GM19395 (cell line): ENCODE measurements at regions not wholly inside any gene's neighbourhood (a gene's known extent, or its start where the extent isn't known, plus 50 kb on each side); places are given as distances from the start of the nearest gene placed in this dataset.
"Not testable (repeated sequence)": the region's sequence is repeated elsewhere in the genome, so short reads cannot be mapped to it uniquely, and the experiment has no call there.

Source experiments
- ATAC-seq: cut with Tn5 transposase; IDR thresholded peaks from one replicate; pipeline ENCODE4 v1.9.1; 2021; ENCODE audit warnings: mild to moderate bottlenecking, moderate library complexity; ENCODE audit not compliant: unreplicated experiment

DNA sequence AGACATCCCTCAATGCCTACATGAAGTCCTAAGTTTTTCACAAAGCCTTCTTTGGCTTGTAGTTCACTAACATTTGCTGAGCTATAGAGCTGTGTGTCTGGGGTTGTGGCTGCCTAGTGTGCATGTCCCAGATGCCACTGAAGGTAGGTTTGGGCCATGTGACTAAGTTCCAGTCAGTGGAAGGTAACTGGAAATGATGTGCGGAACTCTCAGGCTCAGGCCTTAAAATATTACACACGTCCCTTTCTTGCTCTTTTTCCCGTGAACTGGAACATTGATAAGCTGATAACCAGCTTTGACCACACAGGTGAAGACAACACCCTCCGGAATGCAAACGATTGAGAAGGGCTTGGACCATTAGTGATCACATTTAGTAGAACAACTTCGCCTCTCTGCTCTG lies 358.1 kb downstream of the GATA3 start:
- no peak for ATAC-seq

DNA sequence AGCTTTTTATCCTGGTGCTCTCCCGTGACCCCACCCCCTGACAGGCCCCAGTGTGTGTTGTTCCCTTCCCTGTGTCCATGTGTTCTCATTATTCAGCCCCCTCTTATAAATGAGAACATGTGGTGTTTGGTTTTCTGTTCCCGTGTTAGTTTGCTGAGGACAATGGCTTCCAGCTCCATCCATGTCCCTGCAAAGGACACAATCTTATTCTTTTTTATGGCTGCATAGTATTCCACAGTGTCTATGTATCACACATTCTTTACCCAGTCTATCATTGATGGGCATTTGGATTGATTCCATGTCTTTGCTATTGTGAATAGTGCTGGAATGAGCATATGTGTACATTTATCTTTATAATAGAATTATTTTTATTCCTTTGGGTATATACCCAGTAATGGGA lies 360.5 kb downstream of the GATA3 start:
- not testable (repeated sequence) for ATAC-seq

DNA sequence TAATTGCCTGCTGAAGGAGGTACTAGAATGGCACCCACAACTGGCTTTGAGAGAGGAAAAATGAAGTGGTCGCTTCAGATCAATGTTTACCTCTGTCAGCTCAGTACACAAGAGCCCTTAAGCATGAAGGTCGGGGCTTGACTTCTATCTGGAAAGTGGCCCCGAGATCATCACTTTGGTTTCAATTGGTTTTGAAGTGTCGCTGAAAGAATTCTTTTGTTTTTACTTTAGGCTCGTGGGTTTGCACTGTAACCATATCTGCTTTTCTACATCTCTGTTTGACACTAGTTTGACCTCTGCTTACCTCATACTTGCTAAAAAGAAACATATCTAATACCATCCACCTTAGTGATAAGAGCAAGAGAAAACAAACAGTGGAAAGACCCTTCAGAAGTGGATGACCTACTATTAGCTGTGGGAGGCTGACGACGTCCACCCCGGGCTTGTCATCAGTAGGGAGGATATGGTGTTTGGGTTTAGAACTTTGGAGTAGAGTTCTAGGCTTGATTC lies 361.8 kb downstream of the GATA3 start:
- ATAC-seq, result peak; percentile 55

DNA sequence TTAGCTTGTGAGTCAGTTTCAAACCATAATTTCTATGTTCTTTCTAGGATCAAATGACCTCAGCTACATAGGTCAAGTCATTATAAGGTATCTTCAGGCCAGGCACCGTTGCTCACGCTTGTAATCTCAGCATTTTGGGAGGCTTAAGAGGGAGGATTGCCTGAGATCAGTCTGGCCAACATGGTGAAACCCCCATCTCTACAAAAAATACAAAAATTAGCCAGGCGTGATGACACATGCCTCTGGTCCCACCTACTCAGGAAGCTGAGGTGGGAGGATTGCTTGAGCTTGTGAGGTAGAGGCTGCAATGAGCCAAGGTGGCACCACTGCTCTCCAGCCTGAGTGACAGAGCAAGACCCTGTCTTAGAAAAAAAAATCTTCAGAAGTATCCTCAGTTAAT lies 362.3 kb downstream of the GATA3 start:
- peak; percentile 39 for ATAC-seq

DNA sequence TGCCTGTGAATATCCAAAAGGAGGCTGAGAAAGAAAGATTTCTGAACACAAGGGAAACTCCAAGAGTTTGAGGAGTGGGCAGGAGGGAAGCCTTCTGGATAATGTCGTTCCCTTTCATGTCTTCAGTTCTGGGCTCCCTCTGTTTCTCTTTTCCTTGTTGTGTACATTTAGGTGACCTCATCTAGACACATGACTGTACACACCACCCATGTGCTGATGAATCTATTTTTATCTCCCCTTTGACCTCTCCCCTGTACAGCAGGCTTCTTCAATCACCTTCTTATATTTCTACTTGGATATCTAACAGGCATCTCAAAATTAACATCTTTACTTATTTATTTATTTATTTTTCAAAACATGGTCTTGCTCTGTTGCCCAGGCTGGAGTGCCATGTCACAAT lies 363.1 kb downstream of the GATA3 start:
- no peak for ATAC-seq

DNA sequence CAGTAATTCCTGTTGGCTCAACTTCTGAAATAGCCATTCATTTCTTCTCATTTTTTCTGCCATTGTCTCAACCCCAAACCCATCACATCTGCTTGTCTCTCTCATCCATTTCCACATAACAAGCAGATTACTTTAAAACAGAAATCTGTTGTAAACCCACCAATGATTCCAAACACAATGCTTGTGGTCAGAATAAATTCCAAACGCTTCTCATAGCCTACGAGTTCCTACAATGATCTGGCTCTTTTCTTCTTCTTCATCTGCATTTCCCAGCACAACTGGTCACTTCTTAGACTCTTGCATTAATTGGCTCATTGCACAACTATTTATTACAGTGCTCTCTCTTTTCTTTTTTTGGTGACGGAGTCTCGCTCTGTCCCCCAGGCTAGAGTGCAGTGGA lies 364.1 kb downstream of the GATA3 start:
- no peak for ATAC-seq

DNA sequence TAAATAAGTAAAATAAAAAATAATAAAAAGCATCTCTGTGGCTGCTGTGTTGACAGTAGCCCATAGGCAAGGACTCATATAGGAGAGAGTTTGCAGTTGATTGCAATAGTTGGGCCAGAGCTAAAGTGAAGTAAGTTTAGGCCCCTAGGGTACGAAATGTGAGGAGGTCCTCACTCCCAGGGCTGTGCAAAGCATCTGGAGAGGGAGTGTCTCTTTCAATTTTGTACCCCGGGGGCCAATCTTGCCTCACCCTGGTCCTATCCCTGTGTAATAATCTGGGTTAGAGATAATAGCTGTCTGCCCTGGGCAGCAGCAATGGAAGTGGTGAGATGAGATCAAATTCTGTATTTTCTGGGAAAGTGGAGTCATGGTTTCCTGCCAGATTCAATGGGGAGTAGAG lies 365.7 kb downstream of the GATA3 start:
- no peak for ATAC-seq

DNA sequence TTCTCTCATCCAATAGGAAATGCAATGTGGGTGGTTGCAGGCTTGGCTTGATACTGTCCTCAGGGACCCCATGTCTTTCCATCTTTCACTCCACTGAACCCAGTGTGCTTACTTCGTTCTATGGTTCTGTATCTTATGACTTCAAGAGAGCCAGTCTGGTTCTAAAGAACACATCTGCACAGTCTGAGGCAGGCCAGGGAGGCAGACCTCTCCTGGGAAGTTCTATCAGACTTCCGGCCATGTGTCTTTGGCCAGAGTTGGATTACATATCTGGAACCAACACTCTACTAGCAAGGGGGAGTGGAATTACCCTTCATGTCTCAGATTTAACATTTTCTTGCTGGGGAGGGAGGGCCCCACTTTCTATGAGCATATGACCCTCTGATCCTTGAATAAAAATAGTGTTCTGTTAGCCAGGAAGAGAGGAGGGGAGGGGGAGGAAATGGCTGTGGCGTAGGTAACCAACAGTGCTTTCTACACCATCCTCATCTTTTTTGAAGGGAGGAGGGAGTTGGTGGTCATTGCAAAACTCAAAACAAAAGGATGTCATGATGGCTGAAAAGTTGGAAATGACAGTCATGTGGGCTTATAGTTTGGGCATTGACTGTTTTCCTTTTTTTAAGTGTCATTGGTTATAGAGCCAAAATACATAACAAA lies 370.2 kb downstream of the GATA3 start:
- no peak for ATAC-seq

DNA sequence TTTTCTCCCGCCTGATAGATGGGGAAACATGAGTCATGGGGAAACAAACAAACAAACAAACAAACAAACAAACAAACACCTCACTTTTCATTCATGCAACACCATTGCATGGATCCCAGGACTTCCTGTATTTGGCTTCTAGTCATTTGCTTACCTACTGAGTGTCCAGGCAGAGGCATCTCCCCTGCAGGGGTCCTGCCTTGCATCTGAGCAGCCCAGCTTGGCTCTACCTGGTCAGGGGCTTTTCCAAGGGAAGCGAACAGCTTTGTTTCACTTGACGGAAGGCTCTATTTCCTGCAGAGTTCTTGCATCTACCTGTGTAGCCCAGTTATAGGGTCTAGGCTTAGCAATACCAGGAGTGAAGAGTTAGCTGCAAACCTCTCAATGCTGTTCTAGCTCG lies 374.2 kb downstream of the GATA3 start:
- ATAC-seq, result no peak

DNA sequence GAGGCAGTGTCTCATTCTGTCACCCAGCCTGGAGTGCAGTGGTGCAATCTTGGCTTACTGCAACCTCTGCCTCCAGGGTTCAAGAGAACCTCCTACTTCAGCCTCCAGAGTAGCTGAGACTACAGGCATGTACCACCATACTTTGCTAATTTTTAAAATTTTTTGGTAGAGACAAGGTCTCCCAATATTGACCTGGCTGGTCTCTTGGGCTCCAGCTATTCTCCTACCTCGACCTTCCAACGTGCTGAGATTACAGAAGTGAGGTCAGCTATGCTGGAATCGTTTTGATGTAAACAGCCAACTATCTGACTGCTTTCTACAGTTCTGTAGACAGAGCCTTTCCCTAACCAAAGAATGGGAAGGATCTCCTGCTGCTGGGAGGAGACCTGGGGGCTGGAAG lies 375.8 kb downstream of the GATA3 start:
- no peak for ATAC-seq

DNA sequence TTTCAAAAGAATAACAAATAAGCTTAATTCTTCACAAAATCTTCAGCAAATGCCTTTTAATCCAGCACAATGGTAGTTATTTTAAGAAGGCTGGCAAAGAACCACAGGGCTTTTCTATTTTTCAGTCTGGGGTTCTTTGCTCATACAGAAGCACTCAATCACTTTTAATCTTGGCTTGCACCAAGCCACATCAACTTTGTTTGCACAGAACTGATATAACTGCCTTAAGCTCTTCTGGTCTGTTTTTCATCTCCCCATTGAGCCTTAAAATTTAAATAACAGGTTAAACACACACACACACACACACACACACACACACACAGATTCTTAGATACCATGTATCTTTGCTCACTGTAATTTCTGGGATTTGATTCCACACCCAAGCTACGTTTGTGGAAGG lies 377.0 kb downstream of the GATA3 start:
- no peak for ATAC-seq

DNA sequence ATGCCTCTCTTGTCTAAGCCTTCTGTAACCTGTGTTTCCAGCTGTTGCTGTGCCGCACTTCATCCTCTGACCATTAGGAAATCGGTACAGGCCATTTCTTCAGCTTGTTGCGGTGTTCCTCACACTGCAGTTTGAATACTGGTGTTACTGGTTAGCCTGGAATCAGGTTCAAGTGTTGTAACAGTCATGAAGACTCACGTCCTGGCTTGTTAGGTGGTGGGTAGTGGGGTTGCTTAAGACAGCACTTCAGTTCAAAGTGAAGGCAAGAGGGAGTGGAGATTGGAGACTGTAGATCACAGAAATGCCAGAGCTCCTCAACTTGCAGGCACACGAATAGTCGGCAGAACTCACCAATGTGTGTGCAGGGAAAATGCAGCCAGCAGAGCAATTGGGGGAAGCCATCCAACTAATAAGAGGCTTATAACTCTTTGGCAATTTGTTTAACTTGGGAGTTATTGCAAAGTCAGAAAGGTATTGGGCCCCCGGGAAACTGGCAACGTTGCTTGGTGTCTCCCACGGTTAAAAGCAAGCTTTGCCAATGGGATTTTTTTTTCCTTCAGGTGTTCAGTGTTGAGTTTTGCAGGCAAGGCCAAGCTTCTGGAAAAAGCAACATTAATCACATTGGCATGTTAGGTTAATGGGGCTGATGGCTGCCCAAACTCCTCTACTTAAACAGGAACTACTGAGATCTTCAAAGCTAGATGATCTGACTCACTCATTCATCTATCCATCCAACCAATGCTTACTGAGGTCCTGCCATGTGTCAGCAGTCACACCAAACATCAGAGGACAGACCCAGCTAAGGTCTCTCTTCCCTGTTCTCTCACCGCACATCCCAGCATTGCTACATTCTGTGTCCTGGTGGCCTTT lies 380.9 kb downstream of the GATA3 start:
- no peak for ATAC-seq

DNA sequence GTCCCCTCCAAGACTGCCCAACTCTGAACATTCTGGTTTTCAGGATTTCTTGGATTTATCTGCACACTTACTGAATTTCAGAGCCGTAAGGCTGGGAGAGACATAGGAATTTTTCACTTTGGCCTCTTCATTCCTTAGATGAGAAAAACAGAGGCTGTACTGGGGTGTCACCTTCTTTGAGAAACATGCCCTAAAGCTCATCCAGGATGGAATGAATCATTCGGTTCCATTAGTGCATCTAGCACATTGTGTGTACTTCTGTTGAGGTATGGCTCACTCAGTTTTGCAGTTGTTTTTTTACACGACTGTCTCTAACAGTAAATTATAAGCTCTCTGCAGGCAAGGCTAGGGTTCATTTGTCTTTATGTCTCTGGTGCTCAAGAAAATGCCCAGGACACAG lies 383.4 kb downstream of the GATA3 start:
- ATAC-seq, result no peak

DNA sequence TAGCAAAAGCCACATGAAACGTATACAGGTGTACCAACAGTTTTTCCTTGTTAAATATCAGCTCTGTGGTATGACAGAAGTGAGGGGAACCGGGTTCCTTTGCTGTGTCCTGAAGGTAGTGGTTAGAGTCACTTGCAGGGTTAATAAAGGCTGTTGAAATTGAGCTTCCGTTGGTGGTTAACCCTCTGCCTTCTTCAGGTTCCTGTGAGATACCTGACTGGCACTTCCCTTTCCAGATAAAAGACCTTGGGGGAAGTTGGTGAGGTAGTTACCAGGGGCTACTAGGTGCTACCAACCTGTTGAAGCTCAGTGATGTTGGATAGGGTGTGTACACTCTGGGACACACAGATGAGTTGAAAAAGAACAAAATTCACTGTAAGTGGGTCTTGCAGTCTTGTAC lies 384.1 kb downstream of the GATA3 start:
- no peak for ATAC-seq

DNA sequence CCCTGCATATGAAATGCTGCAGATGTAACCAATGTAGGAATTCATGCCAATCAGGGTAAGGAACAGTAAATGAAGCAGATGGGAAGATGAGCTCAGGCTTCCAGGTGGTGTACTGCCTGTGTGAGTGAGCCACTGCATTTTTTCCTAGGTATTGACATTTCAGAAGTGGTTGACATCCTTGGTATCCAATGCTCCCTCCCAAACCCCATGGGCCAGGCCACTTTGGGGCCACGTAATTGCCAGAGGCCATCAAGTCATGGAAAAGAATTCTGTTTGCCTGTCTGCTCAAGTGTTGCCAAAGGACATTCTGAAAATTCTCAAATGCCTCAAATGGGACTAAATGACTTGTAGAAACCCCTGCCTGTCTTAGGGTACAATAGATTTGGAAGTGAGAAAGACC lies 384.6 kb downstream of the GATA3 start:
- ATAC-seq, result no peak

DNA sequence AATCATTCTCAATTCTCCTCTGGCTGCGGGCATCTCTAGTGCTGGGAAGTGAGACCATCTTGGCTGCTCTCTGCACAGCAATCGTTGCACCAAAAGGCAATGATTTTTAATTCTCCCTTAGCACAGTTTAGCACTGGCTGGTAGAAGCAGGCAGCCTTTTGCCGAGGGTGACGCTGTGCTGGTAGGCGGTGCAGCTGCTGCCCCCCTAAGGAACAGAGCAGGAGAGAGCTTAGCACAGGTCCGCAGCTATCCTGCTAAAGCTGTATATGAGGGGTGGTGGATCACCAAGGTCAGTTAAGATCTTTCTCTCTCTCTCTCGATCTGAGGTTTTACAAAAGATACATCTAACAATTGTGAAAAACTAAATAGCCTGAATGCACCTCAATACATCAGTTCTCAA lies 390.1 kb downstream of the GATA3 start:
- no peak for ATAC-seq

DNA sequence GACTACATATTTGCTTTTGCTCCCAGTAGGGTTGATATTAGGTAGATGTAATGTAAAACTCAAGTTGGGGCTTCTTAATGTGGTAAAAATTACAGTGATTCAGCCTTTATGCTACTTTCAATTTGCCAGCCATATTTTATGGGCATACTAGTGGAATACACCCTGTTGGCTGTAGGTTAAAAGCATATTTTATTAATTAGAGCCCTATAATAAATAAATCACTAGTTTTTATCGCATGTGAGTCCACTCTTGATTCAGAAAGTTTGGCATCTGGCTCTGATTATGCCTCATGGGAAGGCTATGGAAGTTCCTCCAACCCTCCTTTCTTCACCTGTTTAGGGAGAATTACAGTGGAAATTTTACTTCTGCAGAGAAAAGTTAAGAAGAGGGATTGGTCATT lies 390.9 kb downstream of the GATA3 start:
- ATAC-seq, result no peak

DNA sequence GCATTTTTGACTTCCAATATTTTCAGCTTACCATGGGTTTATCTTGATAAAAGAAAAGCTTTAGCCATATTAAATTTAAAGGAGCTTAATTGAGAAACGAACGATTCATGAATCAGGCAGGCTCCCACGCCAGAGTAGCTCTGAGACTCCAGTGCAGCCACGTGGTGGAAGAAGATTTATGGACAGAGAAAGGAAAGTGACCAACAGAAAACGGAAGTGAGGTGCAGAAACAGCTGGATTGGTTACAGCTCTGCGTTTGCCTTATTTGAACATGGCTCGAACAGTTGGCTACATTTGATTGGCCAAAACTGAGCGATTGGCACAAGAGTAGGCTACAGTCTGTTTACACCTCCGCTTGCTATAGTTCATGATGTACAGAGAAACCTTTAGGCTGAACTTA lies 395.4 kb downstream of the GATA3 start:
- no peak for ATAC-seq

DNA sequence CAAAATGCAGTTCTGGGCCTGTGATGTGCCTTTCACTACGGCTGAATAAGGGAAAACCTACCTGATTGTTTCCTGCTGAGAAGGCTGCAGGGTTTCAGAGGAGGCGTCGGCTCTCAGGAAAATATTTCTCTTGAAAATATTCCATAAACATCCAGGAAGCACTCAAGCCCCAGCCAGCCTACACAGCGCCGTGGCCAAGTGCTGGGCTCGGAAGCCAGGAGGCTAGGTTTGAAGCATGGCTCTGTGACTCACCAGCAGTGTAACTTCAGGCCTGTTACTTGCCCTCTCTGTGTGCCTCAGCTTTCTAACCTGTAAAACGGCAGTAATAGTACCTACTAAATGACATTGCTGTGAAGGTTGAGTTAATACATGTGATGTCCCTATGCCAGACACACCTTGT lies 399.1 kb downstream of the GATA3 start:
- ATAC-seq, result no peak

DNA sequence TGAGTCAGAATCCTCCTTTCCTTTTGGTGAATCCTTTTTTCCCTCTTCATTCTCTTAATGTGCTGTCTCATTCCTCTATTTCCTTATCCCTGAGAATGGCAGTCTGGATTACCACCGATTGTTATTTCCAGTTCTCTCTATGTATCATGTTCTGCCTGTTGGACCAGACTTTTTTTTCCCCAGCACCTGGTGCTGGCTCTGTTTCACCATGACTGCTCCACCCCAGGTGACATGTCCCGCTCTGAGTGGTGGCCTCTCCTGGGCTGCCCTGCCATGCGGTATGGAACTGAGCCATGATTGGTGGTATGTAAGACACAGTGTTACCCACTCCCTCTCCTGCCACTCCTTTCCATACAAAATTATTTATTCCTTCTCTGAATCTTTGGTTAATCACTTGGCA lies 399.9 kb downstream of the GATA3 start:
- no peak for ATAC-seq

DNA sequence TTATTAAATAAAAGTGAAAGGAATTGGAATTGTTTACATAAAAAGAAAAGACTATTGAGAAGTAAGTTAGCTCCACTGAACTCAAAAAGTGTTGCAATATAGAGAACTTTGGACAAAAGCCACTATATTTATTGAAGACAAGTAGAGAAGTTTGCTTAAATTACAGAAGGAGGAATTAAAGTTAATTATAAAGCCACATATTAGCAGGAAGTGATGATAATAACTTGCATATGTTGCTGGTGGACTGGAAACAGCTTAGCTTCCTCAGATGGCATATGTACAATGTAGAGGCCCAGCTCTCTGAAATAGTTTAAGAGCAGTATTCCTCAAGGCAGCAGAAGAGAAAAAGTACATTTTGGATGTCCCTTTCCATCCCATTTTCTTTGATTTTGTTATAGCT lies 400.7 kb downstream of the GATA3 start:
- no peak for ATAC-seq

DNA sequence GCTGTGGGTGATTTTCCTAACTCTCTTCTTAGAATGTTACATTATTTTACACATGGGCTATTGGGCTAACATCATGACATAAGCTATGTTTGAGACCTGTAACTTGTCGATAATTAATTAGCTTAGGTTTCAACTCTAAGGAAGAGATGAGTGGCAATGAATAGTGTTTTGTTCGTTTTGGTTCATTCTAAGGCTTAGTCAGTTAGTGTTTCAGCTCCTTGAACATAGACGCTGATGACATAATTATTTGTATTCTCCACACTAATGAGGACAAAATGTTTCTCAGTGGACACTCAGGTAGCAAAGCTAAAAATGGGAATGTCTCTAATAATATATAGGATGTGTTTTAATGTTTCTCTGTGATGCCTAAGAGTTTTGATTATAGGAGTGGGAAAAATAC lies 401.9 kb downstream of the GATA3 start:
- ATAC-seq, result no peak
